SHP77 treated with DMSO at 0.1 percent for 48 hours (cell line): ENCODE measurements at regions not wholly inside any gene's neighbourhood (a gene's known extent, or its start where the extent isn't known, plus 50 kb on each side); places are given as distances from the start of the nearest gene placed in this dataset.
"Not testable (repeated sequence)": the region's sequence is repeated elsewhere in the genome, so short reads cannot be mapped to it uniquely, and the experiment has no call there.

ENCODE experiments used
- DNase-seq: peaks from one replicate; lab custom pipeline; 2025; lab: John Stamatoyannopoulos, UW

DNA sequence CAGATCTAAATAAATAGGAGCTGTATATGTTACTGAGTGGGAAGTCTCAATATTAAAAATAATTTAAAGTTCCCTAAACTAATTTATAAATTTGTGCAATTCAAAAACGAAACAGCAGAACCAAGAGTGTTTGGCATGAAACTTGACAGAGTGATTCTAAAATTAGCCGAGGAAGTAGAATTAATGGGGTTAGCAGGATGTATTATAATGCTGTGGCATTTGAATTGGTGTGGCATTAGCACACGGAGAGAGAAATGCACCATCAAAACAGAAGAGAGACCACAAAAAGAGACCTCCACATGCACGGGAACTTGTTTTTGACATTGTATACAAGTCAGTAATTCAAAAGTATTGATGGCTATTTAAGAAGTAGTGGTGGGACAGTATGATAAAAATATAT, 366.0 kb upstream of the RGS6 start:
- DNase-seq: no peak

DNA sequence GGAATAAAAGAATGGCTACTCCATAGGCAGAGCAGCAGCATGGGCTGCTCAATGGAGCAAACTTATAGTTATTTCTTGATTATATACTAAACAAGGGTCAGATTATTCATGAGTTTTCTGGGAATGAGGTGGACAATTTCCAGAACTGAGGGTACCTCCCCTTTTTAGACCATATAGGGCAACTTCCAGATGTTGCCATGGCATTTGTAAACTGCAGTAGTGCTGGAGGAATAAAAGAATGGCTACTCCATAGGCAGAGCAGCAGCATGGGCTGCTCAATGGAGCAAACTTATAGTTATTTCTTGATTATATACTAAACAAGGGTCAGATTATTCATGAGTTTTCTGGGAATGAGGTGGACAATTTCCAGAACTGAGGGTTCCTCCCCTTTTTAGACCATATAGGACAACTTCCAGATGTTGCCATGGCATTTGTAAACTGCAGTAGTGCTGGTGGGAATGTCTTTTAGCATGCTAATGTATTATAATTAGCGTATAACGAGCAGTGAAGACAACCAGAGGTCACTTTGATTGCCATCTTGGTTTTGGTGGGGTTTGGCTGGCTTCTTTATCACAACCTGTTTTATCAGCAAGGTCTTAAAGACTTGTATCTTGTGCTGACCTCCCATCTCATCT, 364.6 kb upstream of the RGS6 start:
- DNase-seq: not testable (repeated sequence)

DNA sequence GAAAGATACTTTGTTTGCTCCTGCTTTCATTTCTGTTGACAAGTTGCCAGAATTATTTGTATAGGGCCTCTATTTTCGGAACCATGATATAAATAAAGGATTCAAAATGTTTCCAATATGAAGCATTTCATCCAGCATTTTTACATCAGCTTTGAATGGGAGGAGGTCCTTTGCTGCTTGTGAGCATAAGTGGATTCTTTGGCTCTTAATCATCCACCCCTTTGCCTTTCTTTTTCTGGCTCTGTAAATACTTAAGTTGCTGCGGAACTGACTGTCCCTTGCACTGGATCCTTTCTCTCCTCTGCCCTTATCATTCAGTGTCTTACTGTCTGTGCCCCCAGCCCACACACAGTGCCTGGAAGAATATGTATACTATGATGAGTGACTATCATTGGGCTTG, 357.3 kb upstream of the RGS6 start:
- DNase-seq: no peak

DNA sequence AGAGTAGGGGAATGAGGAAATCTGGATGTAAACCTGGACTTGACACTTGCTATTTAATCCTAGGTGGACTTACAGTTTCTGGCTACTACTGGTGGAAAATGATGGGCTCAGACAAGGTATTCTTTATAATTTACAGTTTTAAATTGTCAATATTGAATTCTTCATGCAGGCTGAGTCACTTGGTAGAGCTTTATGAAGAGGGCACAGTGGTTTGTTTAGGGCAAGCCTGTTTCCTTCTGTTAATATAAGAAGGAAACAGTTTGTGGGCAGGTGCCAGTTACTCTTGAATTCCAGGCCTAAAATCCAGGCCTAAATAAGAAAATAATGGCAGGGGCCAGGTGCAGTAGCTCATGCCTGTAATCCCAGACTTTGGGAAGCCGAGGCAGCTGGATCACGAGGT, 355.8 kb upstream of the RGS6 start:
- no peak for DNase-seq

DNA sequence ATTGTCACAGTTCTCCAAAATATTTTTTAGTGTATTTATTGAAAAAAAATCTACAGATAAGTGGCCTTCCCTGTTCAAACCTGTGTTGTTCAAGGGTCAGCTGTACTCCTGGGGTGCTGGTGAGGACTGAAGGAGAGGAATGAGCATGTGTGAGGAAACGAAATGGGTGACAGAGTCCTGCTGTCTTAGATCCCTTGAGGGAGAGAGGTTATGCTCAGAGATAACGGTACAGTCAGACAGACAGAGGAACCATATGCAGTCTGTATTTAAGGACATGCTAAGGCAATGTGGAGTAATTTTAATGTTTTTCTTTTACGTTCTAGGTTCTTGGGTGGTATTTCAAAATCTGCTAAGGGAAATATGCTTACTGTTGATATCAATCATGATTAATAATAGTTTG, 352.9 kb upstream of the RGS6 start:
- DNase-seq: no peak

DNA sequence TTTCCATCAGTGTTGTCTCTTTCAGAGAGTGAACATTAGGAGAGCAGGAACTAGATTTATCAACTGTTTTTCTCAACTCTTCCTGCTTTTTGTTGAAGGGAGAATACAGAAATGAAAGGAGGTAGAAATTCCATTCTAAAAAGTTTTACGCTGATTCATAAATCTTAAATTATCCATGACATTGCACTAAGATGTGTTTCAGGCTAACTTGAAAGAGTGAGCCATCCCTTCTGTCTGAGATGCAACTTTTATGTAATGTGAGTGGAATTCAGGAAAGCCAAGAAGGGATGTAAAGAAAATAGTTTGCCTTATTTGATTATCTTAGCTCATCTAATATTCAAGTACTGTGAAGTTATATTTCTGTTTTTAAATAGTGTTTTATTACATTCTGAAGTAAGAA, 349.5 kb upstream of the RGS6 start:
- DNase-seq: no peak

DNA sequence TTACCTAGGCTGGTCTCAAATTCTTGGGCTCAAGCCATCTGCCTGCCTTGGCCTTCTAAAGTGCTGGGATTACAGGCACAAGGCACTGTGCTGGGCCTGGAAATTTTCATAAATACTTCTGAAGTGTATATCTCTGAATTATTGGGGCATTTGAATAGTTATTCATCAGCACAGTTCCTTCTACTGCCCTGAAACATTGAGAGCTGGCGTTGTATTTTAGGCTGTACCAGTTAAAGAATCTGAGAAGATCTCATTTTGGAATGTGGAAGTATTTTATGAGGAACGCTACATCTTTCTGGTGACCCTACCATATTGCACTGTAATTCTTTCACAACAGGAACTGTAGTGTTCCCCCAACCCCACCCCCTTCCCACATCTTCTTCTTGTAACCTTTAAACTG, 349.0 kb upstream of the RGS6 start:
- DNase-seq: no peak

DNA sequence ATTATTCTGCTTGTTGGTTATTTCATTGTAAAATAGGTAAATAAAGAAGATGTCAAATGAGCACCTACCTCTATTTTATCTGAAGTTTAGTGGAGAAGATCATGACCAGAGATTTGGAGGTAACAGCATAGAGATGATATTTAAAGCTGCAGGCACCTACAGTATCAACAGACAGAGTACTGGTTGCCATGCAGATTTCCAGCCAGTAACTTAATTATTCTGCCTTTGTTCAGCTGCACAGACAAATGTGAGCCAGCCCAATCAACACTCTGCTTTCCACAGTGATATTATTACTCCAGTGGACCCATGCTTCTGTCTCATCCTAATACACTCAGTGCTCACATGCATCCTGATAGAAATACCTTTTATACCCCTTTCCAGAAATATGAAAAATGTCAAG, 348.5 kb upstream of the RGS6 start:
- no peak for DNase-seq

DNA sequence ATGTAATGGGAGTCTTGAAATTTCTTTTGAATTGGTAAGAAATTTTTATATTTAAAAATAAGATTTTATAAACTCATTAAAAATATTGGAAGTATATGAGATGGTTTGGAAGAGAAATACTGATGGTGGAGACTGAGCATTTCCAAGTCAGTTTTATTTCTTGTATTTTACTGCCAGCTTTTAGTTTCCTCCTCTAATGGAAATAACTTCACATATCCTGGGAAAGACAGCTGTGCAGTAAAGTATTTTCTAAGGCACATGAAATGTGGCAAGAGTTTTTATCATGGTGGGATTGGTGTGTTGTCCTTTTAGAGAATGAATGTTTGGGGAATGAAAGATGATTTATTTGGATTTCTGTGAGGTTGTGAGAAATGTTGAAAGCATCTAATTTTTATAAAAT, 346.9 kb upstream of the RGS6 start:
- DNase-seq: no peak

DNA sequence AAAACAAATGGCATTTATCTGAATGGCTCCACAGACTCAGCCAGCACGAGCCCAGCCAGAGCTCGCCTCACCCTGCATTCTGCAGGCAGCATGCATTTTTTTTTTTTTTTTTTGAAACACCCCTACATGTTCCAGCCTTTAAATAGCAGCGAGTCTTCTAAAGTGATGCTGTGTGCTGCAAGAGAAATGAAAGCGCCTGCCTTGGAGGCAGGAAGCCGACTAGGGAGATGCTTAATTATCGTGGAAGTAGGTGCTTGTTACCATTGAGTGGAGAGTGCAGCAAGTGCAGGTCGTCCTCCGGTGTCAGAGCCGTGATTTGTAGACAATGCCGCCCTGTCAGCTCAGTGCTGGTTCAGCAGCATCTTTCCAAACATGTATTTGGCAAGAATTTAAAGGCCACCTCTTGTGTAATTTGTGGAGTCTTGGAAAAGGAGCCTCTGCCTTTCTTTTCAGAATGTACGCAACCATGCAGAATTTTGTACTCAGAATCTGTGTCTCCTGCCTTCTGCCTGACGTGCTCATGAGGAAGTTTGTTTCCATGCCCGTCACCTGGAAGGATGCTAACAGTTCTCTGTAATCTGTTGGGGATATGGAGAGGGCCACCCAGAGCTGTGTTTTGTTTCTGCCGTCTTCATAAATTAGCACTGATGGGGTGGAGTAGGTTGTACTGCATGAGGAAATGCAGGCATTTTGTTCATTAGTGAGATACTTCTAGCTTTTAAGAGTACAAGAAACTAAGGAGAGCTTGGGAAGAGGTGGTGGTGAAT, 345.9 kb upstream of the RGS6 start:
- DNase-seq: no peak

DNA sequence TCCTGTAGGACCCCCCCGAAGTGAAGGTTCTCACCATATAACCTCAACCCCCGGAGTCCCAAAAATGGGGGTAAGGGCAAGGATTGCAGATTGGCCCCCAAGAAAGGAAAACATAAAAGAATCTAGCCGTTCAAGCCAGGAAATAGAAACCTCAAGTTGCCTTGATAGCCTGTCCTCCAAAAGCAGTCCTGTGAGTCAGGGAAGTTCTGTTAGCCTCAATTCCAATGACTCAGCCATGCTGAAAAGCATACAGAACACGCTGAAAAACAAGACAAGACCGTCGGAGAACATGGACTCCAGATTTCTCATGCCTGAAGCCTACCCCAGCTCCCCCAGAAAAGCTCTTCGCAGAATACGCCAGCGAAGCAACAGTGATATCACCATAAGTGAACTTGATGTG, 344.2 kb upstream of the RGS6 start:
- no peak for DNase-seq

DNA sequence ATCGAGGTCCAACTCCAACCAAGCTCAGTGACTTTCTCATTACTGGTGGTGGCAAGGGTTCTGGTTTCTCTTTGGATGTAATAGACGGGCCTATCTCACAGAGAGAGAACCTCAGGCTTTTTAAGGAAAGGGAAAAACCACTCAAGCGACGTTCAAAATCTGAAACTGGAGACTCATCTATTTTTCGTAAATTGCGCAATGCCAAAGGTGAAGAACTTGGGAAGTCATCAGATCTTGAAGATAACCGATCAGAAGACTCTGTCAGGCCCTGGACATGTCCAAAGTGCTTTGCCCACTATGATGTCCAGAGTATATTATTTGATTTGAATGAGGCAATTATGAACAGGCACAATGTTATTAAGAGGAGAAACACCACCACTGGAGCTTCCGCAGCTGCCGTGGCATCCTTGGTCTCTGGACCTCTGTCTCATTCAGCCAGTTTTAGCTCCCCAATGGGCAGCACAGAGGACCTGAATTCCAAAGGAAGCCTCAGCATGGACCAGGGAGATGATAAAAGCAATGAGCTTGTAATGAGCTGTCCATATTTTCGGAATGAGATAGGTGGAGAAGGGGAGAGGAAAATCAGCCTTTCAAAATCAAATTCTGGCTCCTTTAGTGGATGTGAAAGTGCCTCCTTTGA, 343.5 kb upstream of the RGS6 start:
- no peak for DNase-seq

DNA sequence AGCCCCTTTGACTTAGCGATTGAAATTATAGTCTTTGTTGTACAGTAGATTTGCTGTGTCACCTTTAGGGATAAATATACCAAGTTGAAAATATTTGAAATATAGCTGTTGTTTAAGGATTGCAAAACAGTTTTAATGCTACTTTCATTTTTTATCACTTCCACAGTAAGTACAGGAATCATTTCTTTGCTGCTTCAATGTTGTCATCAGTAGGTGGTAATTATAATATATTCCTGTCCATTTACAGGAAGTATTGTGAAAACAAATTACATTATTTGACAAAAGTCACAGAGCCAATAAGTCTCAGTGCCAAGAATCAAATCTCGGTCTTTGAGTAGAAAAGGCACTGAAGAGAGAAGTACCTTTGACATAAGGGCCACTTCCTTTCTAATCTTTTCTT, 342.6 kb upstream of the RGS6 start:
- DNase-seq: no peak

DNA sequence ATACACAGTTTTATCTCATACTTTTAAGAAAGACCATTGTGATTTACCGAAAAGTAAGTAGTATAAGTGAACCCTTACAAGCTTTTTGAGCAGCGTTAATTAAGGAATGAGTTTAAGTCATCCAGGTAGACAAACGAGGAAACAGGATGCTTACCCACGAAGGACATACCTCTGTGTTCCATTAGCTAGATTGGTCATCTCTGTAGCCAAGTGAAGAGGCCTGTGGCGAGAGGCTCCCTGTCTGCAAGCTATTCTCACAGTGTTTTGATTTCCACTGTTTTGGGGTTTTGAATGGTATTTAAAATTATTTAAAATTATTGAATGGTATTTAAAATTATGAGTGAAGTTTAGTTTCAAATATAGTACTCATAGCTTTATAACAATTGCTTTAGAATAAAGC, 342.1 kb upstream of the RGS6 start:
- no peak for DNase-seq

DNA sequence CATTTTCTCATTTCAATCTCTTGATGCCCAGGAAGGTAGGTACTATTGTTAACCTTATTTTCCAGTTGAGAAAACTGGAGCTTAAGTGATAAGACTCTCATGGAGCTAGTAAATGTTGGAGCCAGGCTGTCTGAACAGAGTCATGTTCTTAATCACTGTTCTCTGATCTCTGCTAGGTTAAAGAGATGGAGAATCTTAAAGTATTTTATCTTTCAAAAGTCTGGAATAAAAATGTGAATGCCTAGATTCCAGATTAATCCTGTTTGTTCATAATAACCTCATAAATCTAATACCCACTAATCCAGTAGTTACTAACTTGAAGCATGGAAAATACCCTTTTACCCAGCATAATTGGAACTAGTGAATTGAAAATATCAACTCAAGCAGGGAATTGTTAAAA, 341.0 kb upstream of the RGS6 start:
- no peak for DNase-seq

DNA sequence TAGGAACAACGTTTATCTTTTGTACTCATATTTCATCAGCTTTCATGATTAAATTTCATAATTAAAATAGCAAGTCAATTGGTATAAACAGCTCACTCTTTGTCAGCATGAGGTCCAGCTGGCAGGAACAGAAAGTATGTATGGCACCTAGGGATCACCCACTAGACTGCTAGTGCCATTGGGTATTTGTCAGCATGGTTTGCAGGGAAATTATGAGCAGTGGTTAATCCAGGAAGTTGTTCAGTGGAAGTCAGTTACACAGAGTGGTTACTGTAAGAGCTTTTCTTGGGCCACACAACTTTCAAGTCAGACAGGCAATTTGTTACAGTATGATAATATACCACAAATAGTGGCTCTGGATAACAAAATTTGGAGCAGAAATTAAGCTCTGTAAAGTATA, 340.3 kb upstream of the RGS6 start:
- no peak for DNase-seq

DNA sequence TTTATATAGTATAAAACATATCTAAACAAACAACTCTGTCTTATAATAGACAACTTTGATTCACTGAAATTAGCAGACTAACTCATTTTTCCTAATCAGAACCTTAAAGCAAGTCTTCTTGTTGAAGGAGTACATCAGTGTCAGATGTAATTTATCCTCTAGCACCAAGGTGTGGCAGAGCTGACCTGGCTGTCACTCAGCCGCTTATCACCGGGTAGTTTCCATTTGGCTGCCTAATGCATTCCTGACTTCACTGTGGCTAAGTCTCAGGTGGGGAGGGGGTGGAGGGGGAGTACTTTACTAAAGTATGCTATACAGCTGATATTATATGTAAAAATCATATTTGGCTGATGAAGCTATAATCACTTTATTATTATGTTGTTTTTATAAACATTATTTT, 339.9 kb upstream of the RGS6 start:
- no peak for DNase-seq

DNA sequence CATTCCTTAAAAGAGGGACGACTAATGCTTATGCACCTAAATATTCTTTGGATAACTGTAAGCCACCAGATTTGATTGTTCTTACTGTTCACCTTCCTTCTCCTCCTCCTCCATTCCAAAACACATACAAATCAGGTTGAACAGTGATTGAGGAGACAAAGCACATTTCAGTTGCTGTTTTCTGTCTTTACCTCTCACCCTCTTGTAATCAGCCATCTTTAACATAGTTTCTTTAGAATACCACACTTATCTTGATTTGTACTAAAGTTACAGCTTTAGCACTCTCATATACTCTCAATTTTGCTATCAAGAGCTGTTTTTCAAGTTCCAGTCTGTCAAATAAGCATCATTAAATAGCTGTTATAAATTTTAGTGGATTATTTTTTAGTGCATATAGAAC, 338.3 kb upstream of the RGS6 start:
- DNase-seq: no peak

DNA sequence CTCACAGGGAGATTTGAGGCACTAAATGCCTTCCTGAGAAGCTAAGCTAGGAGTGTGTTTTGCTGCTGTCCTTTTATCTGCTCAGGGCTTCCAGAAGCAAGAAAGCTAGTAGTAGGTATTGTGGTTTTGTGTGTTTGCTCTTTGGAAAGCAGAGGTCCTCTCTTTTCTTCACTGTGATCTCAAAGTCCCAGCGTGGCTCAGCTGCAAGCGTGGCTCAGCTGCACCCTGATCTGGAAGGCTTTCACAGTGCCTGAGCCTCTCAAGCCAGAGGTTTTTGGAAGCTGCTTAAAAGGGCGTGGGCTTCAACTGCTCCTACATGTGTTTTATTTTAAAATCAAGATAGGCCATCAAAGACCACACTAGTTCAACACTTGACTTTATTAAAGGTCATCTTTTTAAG, 337.4 kb upstream of the RGS6 start:
- DNase-seq: no peak

DNA sequence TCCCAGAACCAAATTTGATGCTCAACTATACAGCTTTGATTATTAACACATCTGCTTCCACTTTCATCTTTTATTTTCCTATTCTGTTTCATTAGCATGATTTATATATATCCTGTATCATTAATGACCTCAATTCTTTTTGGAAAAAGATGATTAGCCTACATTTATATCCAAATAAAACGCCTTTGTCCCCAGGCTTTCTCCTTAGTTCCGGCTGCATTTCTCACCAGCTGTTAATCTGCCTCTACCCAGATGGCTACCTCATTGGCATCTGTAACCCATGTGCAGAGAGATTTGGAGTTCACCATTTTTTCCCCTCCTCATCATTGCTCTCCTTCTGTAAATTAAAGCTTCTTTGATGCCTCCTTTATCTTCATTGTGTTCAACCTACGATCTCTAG, 336.8 kb upstream of the RGS6 start:
- DNase-seq: no peak

DNA sequence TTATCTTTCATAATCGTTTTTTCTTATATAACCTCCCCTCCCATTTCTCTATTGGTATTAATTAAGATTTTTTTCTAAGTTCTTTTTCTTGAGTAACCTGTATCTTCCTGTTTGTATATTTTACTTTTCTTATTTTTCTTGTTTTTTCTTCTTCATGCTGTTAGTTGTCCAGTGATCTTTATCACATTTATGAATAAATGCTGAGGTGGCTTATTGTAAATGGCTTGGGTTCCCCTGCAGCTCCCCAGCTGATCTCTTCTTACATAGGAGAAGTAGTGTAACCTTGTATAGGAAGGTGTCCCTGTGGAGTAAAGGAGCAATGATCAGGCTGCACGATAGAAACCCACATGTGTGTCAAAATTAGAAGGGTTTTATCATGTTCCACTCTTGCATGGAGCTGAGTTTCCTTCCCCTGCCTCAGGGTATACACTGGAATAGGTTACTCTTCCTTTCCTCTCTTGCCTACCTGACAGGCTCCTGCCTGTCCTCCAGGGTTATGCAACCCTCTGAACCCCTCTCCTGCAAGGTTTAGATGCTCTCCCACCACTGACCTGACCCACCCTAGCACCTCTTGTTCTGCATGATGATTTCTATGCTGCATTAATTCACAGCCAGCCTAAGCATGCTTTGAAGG, 334.8 kb upstream of the RGS6 start:
- DNase-seq: no peak

DNA sequence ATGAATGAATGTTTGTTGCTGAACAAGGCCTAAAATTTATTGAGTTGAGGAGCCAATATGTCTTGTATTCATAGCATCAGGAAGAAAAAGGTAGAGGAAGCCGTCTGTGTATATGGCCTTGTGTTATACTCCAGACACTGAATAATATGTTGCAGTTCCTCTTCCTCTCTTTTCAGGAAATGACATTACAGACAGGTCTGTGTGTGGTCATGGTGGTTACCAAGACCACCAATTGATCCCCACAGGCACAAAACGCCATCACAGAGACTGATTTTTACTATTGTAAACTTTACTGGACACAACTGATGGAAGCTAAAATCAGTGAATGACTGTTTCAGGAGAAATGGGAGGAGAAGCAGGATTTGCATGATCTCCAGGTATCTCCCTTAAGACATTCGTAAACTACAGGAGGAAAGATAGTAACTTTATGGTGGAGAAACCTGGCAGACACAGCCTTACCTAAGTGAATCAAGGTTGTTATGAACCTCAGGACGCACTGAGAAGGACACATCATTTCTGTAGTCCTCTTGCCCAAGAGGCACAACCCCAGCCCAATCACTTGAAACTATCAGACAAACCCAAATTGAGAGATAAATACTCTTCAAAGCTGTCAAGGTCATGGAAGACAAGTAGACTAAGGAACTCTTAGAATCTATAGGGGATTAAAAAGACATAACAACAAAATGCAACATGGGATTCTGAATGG, 334.1 kb upstream of the RGS6 start:
- DNase-seq: no peak

DNA sequence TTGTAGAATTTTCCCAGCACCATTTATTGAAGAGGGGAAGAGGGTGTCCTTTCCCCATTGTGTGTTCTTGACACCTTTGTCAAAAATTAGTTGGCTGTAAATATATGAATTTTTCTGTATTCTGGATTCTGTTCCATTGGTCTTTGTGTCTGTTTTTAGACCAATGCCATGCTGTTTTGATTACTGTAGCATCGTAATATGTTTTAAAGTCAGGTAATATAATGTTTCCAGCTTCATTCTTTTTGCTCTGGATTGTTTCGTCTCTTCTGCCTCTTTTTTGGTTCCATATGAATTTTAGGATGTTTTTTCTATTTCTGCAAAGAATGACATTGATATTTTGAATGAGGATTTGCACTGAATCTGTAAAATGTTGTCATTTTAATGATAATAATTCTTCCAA, 331.9 kb upstream of the RGS6 start:
- DNase-seq: no peak
